ENCODE measurements at regions not wholly inside any gene's neighbourhood (a gene's known extent, or its start where the extent isn't known, plus 50 kb on each side); places are given as distances from the start of the nearest gene placed in this dataset.

DNA sequence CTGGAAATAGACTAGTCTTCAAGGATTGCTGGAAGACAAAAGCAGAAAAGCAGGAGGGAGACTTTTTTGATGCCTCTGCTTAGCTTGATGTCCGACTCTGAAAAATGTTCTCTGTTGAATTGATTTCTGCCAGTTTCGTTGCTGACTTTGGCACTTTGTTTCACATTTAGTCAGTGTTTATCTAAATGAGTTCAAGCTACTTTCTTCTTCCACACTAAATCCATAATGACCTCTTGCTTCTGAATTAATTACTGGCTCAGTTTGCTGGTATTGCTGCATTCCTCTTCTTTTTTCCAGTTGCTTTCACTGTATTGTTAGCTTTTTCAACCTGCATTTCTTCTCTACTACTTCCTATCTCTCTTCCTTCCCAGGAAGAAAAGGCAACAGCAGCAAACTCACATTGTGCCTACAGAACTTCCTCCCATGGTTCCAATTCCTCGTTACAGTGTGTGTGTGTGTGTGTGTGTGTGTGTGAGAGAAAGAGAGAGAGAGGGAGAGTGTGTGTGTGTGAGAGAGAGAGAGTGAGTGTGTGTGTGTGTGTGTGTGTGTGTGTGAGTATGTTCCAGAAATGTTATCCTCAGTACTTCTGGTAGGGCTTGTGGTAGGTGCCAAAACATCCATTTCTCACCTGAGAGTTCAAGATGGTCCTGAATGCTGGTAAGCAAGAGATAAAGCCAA, 234.8 kb downstream of the CSNK1G3 start:
- TF ChIP-seq POLR2A (IDR thresholded peaks at IDR 0.05) = no peak
- TF ChIP-seq, protein P1, sequence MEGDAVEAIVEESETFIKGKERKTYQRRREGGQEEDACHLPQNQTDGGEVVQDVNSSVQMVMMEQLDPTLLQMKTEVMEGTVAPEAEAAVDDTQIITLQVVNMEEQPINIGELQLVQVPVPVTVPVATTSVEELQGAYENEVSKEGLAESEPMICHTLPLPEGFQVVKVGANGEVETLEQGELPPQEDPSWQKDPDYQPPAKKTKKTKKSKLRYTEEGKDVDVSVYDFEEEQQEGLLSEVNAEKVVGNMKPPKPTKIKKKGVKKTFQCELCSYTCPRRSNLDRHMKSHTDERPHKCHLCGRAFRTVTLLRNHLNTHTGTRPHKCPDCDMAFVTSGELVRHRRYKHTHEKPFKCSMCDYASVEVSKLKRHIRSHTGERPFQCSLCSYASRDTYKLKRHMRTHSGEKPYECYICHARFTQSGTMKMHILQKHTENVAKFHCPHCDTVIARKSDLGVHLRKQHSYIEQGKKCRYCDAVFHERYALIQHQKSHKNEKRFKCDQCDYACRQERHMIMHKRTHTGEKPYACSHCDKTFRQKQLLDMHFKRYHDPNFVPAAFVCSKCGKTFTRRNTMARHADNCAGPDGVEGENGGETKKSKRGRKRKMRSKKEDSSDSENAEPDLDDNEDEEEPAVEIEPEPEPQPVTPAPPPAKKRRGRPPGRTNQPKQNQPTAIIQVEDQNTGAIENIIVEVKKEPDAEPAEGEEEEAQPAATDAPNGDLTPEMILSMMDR (IDR thresholded peaks at IDR 0.05) = no peak
